DND-41 (cell line): ENCODE measurements at regions not wholly inside any gene's neighbourhood (a gene's known extent, or its start where the extent isn't known, plus 50 kb on each side); places are given as distances from the start of the nearest gene placed in this dataset.

Source experiments
- CTCF ChIP-seq: IDR thresholded peaks from 2 replicates; pipeline ENCODE4 v1.5.1; 2012; ENCODE audit warnings: borderline replicate concordance, low read length, moderate library complexity, mild to moderate bottlenecking; ENCODE audit not compliant: poor library complexity, severe bottlenecking; ENCODE audit errors: extremely low read depth
- EZH2 ChIP-seq: IDR thresholded peaks from 3 replicates; pipeline ENCODE4 v1.6.1; 2012; ENCODE audit warnings: borderline replicate concordance, low read depth, mild to moderate bottlenecking, moderate library complexity, low read length, inconsistent platforms; ENCODE audit not compliant: severe bottlenecking

- no peak for TF ChIP-seq CTCF
- TF ChIP-seq EZH2 = no peak
Measured at GRCh38 chr1:18018366-18018765, 89.2 kb upstream of the IGSF21 start.
